SK-N-SH treated with all-trans-retinoic acid at 6 μM for 48 hours (cell line): ENCODE measurements at regions not wholly inside any gene's neighbourhood (a gene's known extent, or its start where the extent isn't known, plus 50 kb on each side); places are given as distances from the start of the nearest gene placed in this dataset.

Experiments used
- ATAC-seq: fragments of 200-7000 bp; cut with Tn5 transposase; 3 replicates; pipeline ENCODE4 v1.9.1; 2020; ENCODE audit warnings: mild to moderate bottlenecking, moderate library complexity
- ARNTL ChIP-seq: fragments of 450-650 bp; formaldehyde crosslinking; IDR thresholded peaks from 2 replicates; pipeline ENCODE4 v1.5.0; 2020; ENCODE audit warnings: low read depth, mild to moderate bottlenecking, moderate library complexity, borderline replicate concordance
- BACH2 ChIP-seq: fragments of 250-450 bp; sonication (Bioruptor Pico); IDR thresholded peaks from 2 replicates; pipeline ENCODE4 v1.9.0; 2021; ENCODE audit warnings: mild to moderate bottlenecking, borderline replicate concordance
- CREB5 ChIP-seq: fragments of 250-450 bp; sonication (Bioruptor Pico); IDR thresholded peaks from 2 replicates; pipeline ENCODE4 v1.5.1; 2020; ENCODE audit warnings: low read depth, mild to moderate bottlenecking, moderate library complexity
- CSDC2 ChIP-seq: fragments of 250-450 bp; sonication (Bioruptor Pico); IDR thresholded peaks from 2 replicates; pipeline ENCODE4 v1.5.0; 2020; ENCODE audit warnings: mild to moderate bottlenecking, moderate library complexity
- ESRRG ChIP-seq: fragments of 250-450 bp; sonication (Bioruptor Pico); IDR thresholded peaks from 2 replicates; pipeline ENCODE4 v1.6.1; 2021; ENCODE audit warnings: mild to moderate bottlenecking
- GLIS3 ChIP-seq: fragments of 250-450 bp; sonication (Bioruptor Pico); IDR thresholded peaks from 2 replicates; pipeline ENCODE4 v1.5.0; 2020; ENCODE audit warnings: mild to moderate bottlenecking, moderate library complexity
- ISL1 ChIP-seq: fragments of 250-450 bp; sonication (Bioruptor Pico); IDR thresholded peaks from 2 replicates; pipeline ENCODE4 v2.1.2; 2022; ENCODE audit warnings: mild to moderate bottlenecking, moderate library complexity
- OSR1 ChIP-seq: fragments of 250-450 bp; sonication (Bioruptor Pico); IDR thresholded peaks from 2 replicates; pipeline ENCODE4 v1.8.0; 2022; ENCODE audit warnings: moderate library complexity, mild to moderate bottlenecking, inconsistent platforms
- POU6F1 ChIP-seq: fragments of 250-450 bp; sonication (Bioruptor Pico); IDR thresholded peaks from 2 replicates; pipeline ENCODE4 v1.8.0; 2021; ENCODE audit warnings: low read depth, mild to moderate bottlenecking, moderate library complexity, borderline replicate concordance
- PPARA ChIP-seq: fragments of 250-450 bp; sonication (Bioruptor Pico); IDR thresholded peaks from 2 replicates; pipeline ENCODE4 v1.5.0; 2020; ENCODE audit warnings: mild to moderate bottlenecking, borderline replicate concordance
- RARB ChIP-seq: fragments of 250-450 bp; sonication (Bioruptor Pico); IDR thresholded peaks from 2 replicates; pipeline ENCODE4 v1.8.0; 2021; ENCODE audit warnings: mild to moderate bottlenecking, moderate library complexity
- SNAI2 ChIP-seq: fragments of 250-450 bp; sonication (Bioruptor Pico); IDR thresholded peaks from 2 replicates; pipeline ENCODE4 v1.5.0; 2020; ENCODE audit warnings: mild to moderate bottlenecking, moderate library complexity
- TCF4 ChIP-seq: fragments of 250-450 bp; sonication (Bioruptor Pico); IDR thresholded peaks from 2 replicates; pipeline ENCODE4 v1.8.0; 2021; ENCODE audit warnings: mild to moderate bottlenecking, moderate library complexity, borderline replicate concordance
- TOX ChIP-seq: fragments of 250-450 bp; sonication (Bioruptor Pico); IDR thresholded peaks from 2 replicates; pipeline ENCODE4 v1.8.0; 2021; ENCODE audit warnings: mild to moderate bottlenecking, moderate library complexity, borderline replicate concordance
- ZC3H10 ChIP-seq: fragments of 250-450 bp; sonication (Bioruptor Pico); IDR thresholded peaks from 2 replicates; pipeline ENCODE4 v1.5.1; 2021; ENCODE audit warnings: mild to moderate bottlenecking, moderate library complexity
- ZFP3 ChIP-seq: fragments of 250-450 bp; sonication (Bioruptor Pico); IDR thresholded peaks from 2 replicates; pipeline ENCODE4 v1.5.0; 2020; ENCODE audit warnings: mild to moderate bottlenecking, moderate library complexity
- ZFP30 ChIP-seq: fragments of 450-650 bp; formaldehyde crosslinking; IDR thresholded peaks from 2 replicates; pipeline ENCODE4 v1.5.0; 2022; ENCODE audit warnings: mild to moderate bottlenecking, moderate library complexity
- ZNF565 ChIP-seq: fragments of 450-650 bp; formaldehyde crosslinking; conservative IDR thresholded peaks from 2 replicates; pipeline ENCODE4 v1.5.0; 2020; ENCODE audit warnings: low read depth, mild to moderate bottlenecking, moderate library complexity
- ZNF70 ChIP-seq: fragments of 450-650 bp; formaldehyde crosslinking; IDR thresholded peaks from 2 replicates; pipeline ENCODE4 v1.5.0; 2020; ENCODE audit warnings: mild to moderate bottlenecking, moderate library complexity
- TF ChIP-seq, protein P1 (sequence below): fragments of 250-450 bp; sonication (Bioruptor Pico); IDR thresholded peaks from 2 replicates; pipeline ENCODE4 v1.5.0; 2020; ENCODE audit warnings: mild to moderate bottlenecking, moderate library complexity

GRCh38 chr2:129067953-129068352 is 749.3 kb upstream of the HS6ST1 start:
- TF ChIP-seq ZC3H10 (CRISPR knock-in tag) (no peak), TCF4 (CRISPR knock-in tag) (no peak), CSDC2 (CRISPR knock-in tag) (no peak), TOX (CRISPR knock-in tag) (no peak), ZFP3 (no peak), ZFP30 (CRISPR knock-in tag) (no peak), CREB5 (CRISPR knock-in tag) (no peak), SNAI2 (CRISPR knock-in tag) (no peak), BACH2 (CRISPR knock-in tag) (no peak), RARB (CRISPR knock-in tag) (no peak)
- TF ChIP-seq, protein P1, sequence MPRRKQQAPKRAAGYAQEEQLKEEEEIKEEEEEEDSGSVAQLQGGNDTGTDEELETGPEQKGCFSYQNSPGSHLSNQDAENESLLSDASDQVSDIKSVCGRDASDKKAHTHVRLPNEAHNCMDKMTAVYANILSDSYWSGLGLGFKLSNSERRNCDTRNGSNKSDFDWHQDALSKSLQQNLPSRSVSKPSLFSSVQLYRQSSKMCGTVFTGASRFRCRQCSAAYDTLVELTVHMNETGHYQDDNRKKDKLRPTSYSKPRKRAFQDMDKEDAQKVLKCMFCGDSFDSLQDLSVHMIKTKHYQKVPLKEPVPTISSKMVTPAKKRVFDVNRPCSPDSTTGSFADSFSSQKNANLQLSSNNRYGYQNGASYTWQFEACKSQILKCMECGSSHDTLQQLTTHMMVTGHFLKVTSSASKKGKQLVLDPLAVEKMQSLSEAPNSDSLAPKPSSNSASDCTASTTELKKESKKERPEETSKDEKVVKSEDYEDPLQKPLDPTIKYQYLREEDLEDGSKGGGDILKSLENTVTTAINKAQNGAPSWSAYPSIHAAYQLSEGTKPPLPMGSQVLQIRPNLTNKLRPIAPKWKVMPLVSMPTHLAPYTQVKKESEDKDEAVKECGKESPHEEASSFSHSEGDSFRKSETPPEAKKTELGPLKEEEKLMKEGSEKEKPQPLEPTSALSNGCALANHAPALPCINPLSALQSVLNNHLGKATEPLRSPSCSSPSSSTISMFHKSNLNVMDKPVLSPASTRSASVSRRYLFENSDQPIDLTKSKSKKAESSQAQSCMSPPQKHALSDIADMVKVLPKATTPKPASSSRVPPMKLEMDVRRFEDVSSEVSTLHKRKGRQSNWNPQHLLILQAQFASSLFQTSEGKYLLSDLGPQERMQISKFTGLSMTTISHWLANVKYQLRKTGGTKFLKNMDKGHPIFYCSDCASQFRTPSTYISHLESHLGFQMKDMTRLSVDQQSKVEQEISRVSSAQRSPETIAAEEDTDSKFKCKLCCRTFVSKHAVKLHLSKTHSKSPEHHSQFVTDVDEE (CRISPR knock-in tag), result no peak
- TF ChIP-seq, all 23 proteins: peak for 0
- ATAC-seq, result no peak

DNA sequence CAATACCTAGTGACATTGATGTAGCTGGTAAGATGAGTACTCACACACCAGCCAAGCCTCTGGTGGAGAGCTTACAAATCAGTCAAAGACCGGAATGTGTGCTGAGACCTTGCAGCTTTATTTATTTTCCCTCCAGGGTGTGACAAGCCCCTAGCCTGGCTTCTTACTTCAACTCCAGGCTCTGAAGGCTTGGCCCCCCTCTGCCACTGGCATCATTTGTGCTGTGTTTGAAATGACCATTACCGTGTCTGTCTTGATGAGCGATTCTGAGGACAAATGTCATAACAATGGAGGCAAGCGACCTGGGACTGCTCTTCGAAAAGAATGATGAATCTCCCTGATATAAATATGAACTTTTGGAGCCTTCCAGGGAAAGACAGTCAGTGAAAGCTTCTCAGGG is 749.9 kb upstream of the HS6ST1 start:
- no peak for ATAC-seq
- TF ChIP-seq ESRRG (CRISPR knock-in tag) (no peak), ISL1 (no peak), POU6F1 (CRISPR knock-in tag) (no peak), GLIS3 (CRISPR knock-in tag) (no peak), CSDC2 (CRISPR knock-in tag) (no peak), ZFP30 (CRISPR knock-in tag) (no peak), OSR1 (CRISPR knock-in tag) (no peak), BACH2 (CRISPR knock-in tag) (no peak), ZNF565 (CRISPR knock-in tag) (no peak), TOX (CRISPR knock-in tag) (no peak), ARNTL (CRISPR knock-in tag) (no peak), CREB5 (CRISPR knock-in tag) (no peak), ZNF70 (CRISPR knock-in tag) (no peak), ZC3H10 (CRISPR knock-in tag) (no peak), PPARA (no peak)
- TF ChIP-seq, protein P1 (CRISPR knock-in tag), result no peak
